ENCODE measurements at regions not wholly inside any gene's neighbourhood (a gene's known extent, or its start where the extent isn't known, plus 50 kb on each side); places are given as distances from the start of the nearest gene placed in this dataset.

- TF ChIP-seq EZH2 (IDR thresholded peaks at IDR 0.05) (no peak), POLR2AphosphoS5 (IDR thresholded peaks at IDR 0.05; ENCODE audit: borderline replicate concordance, low read depth, low read length) (no peak)
Measured at GRCh38 chr15:85847031-85847430, 52.3 kb upstream of the KLHL25 start.

All from SK-N-MC (cell line).